Prostate gland (tissue), 2 donors: ENCODE measurements at regions not wholly inside any gene's neighbourhood (a gene's known extent, or its start where the extent isn't known, plus 50 kb on each side); places are given as distances from the start of the nearest gene placed in this dataset.

ENCODE experiments used
- POLR2A ChIP-seq: fragments of 450-650 bp; IDR thresholded peaks from one replicate; pipeline ENCODE4 v1.6.1; 2016; ENCODE audit warnings: antibody characterized with exemption, mild to moderate bottlenecking
- POLR2AphosphoS5 ChIP-seq: sonication (generic); formaldehyde crosslinking; IDR thresholded peaks from one replicate; pipeline ENCODE4 v1.6.1; 2017; ENCODE audit warnings: antibody characterized with exemption
- TF ChIP-seq, protein P1 (sequence below), 4 experiments: fragments of 200-600 bp in 2 of 4; fragments of 450-650 bp in 2 of 4; sonication (generic) in 2 of 4; IDR thresholded peaks; 1 replicate in 3 of 4; 2 replicates in 1 of 4; pipeline ENCODE4 v1.5.1; 2016 to 2019; ENCODE audit warnings: antibody characterized with exemption in 4 of 4, mild to moderate bottlenecking in 2 of 4, moderate library complexity in 2 of 4

DNA sequence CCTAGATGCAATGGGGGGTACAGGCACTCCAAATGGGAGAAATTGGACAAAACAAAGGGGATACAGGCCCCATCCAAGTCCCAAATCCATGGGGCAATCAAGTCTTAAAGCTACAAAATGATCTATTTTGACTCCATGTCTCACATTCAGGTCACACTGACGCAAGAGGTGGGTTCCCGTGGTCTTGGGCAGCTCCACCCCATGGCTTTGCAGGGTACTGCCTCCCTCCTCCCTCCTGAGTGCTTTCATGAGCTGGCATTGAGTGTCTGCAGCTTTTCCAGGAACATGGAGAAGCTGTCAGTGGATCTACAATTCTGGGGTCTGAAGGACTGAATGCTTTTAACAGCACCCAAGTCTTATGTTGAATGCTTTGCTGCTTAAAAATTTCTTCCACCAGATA is 274.5 kb upstream of the LRIG3 start:
- no peak for TF ChIP-seq POLR2AphosphoS5
- TF ChIP-seq, protein P1, sequence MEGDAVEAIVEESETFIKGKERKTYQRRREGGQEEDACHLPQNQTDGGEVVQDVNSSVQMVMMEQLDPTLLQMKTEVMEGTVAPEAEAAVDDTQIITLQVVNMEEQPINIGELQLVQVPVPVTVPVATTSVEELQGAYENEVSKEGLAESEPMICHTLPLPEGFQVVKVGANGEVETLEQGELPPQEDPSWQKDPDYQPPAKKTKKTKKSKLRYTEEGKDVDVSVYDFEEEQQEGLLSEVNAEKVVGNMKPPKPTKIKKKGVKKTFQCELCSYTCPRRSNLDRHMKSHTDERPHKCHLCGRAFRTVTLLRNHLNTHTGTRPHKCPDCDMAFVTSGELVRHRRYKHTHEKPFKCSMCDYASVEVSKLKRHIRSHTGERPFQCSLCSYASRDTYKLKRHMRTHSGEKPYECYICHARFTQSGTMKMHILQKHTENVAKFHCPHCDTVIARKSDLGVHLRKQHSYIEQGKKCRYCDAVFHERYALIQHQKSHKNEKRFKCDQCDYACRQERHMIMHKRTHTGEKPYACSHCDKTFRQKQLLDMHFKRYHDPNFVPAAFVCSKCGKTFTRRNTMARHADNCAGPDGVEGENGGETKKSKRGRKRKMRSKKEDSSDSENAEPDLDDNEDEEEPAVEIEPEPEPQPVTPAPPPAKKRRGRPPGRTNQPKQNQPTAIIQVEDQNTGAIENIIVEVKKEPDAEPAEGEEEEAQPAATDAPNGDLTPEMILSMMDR (IDR thresholded peaks at IDR 0.05): no peak
- TF ChIP-seq POLR2A: no peak
